ENCODE measurements at regions not wholly inside any gene's neighbourhood (a gene's known extent, or its start where the extent isn't known, plus 50 kb on each side); places are given as distances from the start of the nearest gene placed in this dataset.
"Not testable (repeated sequence)": the region's sequence is repeated elsewhere in the genome, so short reads cannot be mapped to it uniquely, and the experiment has no call there.

- no peak for TF ChIP-seq BHLHE40 (IDR thresholded peaks at IDR 0.05; ENCODE audit: borderline replicate concordance)
- no peak for TF ChIP-seq ELF4 (IDR thresholded peaks at IDR 0.05)
- TF ChIP-seq, protein P1, sequence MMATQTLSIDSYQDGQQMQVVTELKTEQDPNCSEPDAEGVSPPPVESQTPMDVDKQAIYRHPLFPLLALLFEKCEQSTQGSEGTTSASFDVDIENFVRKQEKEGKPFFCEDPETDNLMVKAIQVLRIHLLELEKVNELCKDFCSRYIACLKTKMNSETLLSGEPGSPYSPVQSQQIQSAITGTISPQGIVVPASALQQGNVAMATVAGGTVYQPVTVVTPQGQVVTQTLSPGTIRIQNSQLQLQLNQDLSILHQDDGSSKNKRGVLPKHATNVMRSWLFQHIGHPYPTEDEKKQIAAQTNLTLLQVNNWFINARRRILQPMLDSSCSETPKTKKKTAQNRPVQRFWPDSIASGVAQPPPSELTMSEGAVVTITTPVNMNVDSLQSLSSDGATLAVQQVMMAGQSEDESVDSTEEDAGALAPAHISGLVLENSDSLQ (IDR thresholded peaks at IDR 0.05): no peak
- TF ChIP-seq NFRKB (IDR thresholded peaks at IDR 0.05): no peak
- no peak for TF ChIP-seq ARNT (IDR thresholded peaks at IDR 0.05)
- TF ChIP-seq L3MBTL2 (conservative IDR thresholded peaks at IDR 0.05): no peak
- no peak for TF ChIP-seq CTBP1 (IDR thresholded peaks at IDR 0.05; ENCODE audit: borderline replicate concordance)
- no peak for TF ChIP-seq LEF1 (IDR thresholded peaks at IDR 0.05; ENCODE audit: borderline replicate concordance)
- TF ChIP-seq FOXK2 (IDR thresholded peaks at IDR 0.05): no peak
- no peak for TF ChIP-seq TARDBP (IDR thresholded peaks at IDR 0.05)
- no peak for TF ChIP-seq FOXM1 (IDR thresholded peaks at IDR 0.05; ENCODE audit: borderline replicate concordance)
- TF ChIP-seq HDGF (IDR thresholded peaks at IDR 0.05; ENCODE audit: borderline replicate concordance): no peak
- TF ChIP-seq FOXA1 (IDR thresholded peaks at IDR 0.05): no peak
- no peak for TF ChIP-seq ZNF384 (IDR thresholded peaks at IDR 0.05)
- no peak for TF ChIP-seq SUZ12 (IDR thresholded peaks at IDR 0.05)
- no peak for TF ChIP-seq SP1 (IDR thresholded peaks at IDR 0.05)
- no peak for DNase-seq (ENCODE audit: extremely low spot score)
- CTCF ChIA-PET: no interaction called here
- POLR2A ChIA-PET: no interaction called here
Measured at GRCh38 chr4:10787365-10787764, 102.8 kb upstream of the CLNK start.

- TF ChIP-seq TARDBP (IDR thresholded peaks at IDR 0.05): no peak
- no peak for TF ChIP-seq SUZ12 (IDR thresholded peaks at IDR 0.05)
- no peak for TF ChIP-seq BHLHE40 (IDR thresholded peaks at IDR 0.05; ENCODE audit: borderline replicate concordance)
- TF ChIP-seq L3MBTL2 (conservative IDR thresholded peaks at IDR 0.05): no peak
- no peak for TF ChIP-seq ZNF384 (IDR thresholded peaks at IDR 0.05)
- TF ChIP-seq, protein P1 (IDR thresholded peaks at IDR 0.05): no peak
- TF ChIP-seq FOXA1 (IDR thresholded peaks at IDR 0.05): no peak
- no peak for TF ChIP-seq FOXK2 (IDR thresholded peaks at IDR 0.05)
- TF ChIP-seq NFRKB (IDR thresholded peaks at IDR 0.05): no peak
- no peak for TF ChIP-seq SP1 (IDR thresholded peaks at IDR 0.05)
- TF ChIP-seq ELF4 (IDR thresholded peaks at IDR 0.05): no peak
- TF ChIP-seq HDGF (IDR thresholded peaks at IDR 0.05; ENCODE audit: borderline replicate concordance): no peak
- TF ChIP-seq CTBP1 (IDR thresholded peaks at IDR 0.05; ENCODE audit: borderline replicate concordance): no peak
- TF ChIP-seq FOXM1 (IDR thresholded peaks at IDR 0.05; ENCODE audit: borderline replicate concordance): no peak
- no peak for TF ChIP-seq LEF1 (IDR thresholded peaks at IDR 0.05; ENCODE audit: borderline replicate concordance)
- no peak for TF ChIP-seq ARNT (IDR thresholded peaks at IDR 0.05)
- CTCF ChIA-PET: no interaction called here
- DNase-seq (ENCODE audit: extremely low spot score): no peak
- POLR2A ChIA-PET: no interaction called here
Measured at GRCh38 chr4:10784621-10785020, 100.1 kb upstream of the CLNK start.

DNA sequence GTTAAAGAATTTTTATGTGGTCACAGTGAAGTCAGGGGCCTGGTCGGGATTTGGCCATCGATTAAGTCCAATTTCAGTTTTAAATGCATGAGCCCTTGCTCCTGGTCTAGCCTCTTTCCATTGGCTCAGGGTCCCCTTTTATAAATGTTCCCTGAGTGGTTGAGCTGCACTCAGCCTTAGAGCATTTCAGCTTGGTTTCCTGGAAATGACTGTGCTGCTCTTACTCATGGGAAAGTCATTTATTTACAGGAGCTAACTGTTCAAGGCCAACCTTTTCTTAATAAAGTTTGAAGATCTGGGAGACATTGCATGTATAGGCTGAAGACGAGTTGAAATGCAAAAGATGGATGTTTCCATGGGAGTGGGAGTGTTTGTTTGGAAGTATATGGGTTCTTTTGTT, 98.8 kb upstream of the CLNK start:
- no peak for TF ChIP-seq SP1 (IDR thresholded peaks at IDR 0.05)
- TF ChIP-seq L3MBTL2 (conservative IDR thresholded peaks at IDR 0.05): no peak
- TF ChIP-seq, protein P1 (IDR thresholded peaks at IDR 0.05): no peak
- no peak for TF ChIP-seq TARDBP (IDR thresholded peaks at IDR 0.05)
- TF ChIP-seq LEF1 (IDR thresholded peaks at IDR 0.05; ENCODE audit: borderline replicate concordance): no peak
- no peak for TF ChIP-seq ELF4 (IDR thresholded peaks at IDR 0.05)
- TF ChIP-seq FOXK2 (IDR thresholded peaks at IDR 0.05): no peak
- TF ChIP-seq SUZ12 (IDR thresholded peaks at IDR 0.05): no peak
- no peak for TF ChIP-seq CTBP1 (IDR thresholded peaks at IDR 0.05; ENCODE audit: borderline replicate concordance)
- no peak for TF ChIP-seq ZNF384 (IDR thresholded peaks at IDR 0.05)
- TF ChIP-seq NFRKB (IDR thresholded peaks at IDR 0.05): no peak
- TF ChIP-seq FOXA1 (IDR thresholded peaks at IDR 0.05): no peak
- ChIA-PET POLR2A (no interaction called here), CTCF (no interaction called here)
- no peak for DNase-seq (ENCODE audit: extremely low spot score)

- POLR2A ChIA-PET: no interaction called here
- CTCF ChIA-PET: no interaction called here
- TF ChIP-seq BHLHE40 (IDR thresholded peaks at IDR 0.05; ENCODE audit: borderline replicate concordance) (no peak), FOXA1 (IDR thresholded peaks at IDR 0.05) (no peak), SUZ12 (IDR thresholded peaks at IDR 0.05) (no peak), L3MBTL2 (conservative IDR thresholded peaks at IDR 0.05) (no peak), ARNT (IDR thresholded peaks at IDR 0.05) (no peak), ELF4 (IDR thresholded peaks at IDR 0.05) (no peak), HDGF (IDR thresholded peaks at IDR 0.05; ENCODE audit: borderline replicate concordance) (no peak), TARDBP (IDR thresholded peaks at IDR 0.05) (no peak)
- TF ChIP-seq, protein P1 (IDR thresholded peaks at IDR 0.05): no peak
- DNase-seq (ENCODE audit: extremely low spot score): no peak
Measured at GRCh38 chr4:10781805-10782204, 97.2 kb upstream of the CLNK start.

DNA sequence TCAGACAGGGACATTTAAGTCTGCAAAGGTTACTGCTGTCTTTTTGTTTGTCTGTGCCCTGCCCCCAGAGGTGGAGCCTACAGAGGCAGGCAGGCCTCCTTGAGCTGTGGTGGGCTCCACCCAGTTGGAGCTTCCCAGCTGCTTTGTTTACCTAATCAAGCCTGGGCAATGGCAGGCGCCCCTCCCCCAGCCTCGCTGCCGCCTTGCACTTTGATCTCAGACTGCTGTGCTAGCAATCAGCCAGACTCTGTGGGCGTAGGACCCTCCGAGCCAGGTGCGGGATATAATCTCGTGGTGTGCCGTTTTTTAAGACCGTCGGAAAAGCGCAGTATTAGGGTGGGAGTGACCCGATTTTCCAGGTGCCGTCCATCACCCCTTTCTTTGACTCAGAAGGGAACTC, 96.2 kb upstream of the CLNK start:
- POLR2A ChIA-PET; CTCF ChIA-PET; DNase-seq (ENCODE audit: extremely low spot score): not testable (repeated sequence)

DNA sequence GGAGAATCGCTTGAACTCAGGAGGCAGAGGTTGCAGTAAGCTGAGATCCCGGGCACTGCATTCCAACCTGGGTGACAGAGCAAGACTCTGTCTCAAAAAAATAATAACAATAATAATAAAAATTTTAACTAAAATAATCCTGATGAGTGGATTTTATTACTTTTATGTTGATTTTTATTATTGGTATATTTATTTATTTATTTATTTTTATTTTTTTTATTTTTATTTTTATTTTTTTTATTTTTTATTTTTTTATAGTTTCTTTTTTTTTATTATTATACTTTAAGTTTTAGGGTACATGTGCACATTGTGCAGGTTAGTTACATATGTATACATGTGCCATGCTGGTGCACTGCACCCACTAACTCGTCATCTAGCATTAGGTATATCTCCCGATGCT, 90.6 kb upstream of the CLNK start:
- CTCF ChIA-PET; DNase-seq (ENCODE audit: extremely low spot score); POLR2A ChIA-PET: not testable (repeated sequence)

DNA sequence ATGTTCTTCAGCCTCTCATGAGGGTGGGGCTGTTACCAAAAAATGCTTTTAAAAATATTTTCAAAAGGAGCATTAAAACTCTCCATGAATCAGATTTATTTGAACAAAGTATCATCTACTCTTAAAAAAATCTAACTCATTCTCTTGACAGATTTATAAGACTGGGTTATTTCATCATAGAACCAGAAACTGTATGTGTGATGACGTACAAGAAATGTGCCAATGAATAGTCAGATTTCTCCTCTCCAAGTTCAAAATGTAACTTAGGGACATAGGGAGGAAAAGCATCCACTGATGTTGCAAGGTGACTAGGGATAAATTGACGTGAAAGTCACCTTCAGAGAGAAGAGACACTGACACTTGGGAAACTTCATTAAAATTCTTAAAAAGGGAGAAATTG, 89.1 kb upstream of the CLNK start:
- ChIA-PET POLR2A (no interaction called here), CTCF (no interaction called here)
- DNase-seq (ENCODE audit: extremely low spot score): no peak
- no peak for TF ChIP-seq FOXM1 (IDR thresholded peaks at IDR 0.05; ENCODE audit: borderline replicate concordance)
- no peak for TF ChIP-seq HDGF (IDR thresholded peaks at IDR 0.05; ENCODE audit: borderline replicate concordance)
- TF ChIP-seq FOXA1 (IDR thresholded peaks at IDR 0.05): no peak
- no peak for TF ChIP-seq BHLHE40 (IDR thresholded peaks at IDR 0.05; ENCODE audit: borderline replicate concordance)
- no peak for TF ChIP-seq FOXK2 (IDR thresholded peaks at IDR 0.05)
- TF ChIP-seq TARDBP (IDR thresholded peaks at IDR 0.05): no peak
- no peak for TF ChIP-seq L3MBTL2 (conservative IDR thresholded peaks at IDR 0.05)
- no peak for TF ChIP-seq CTBP1 (IDR thresholded peaks at IDR 0.05; ENCODE audit: borderline replicate concordance)
- TF ChIP-seq, protein P1 (IDR thresholded peaks at IDR 0.05): no peak
- TF ChIP-seq SUZ12 (IDR thresholded peaks at IDR 0.05): no peak
- no peak for TF ChIP-seq LEF1 (IDR thresholded peaks at IDR 0.05; ENCODE audit: borderline replicate concordance)
- no peak for TF ChIP-seq ARNT (IDR thresholded peaks at IDR 0.05)
- no peak for TF ChIP-seq ELF4 (IDR thresholded peaks at IDR 0.05)
- no peak for TF ChIP-seq NFRKB (IDR thresholded peaks at IDR 0.05)
- TF ChIP-seq SP1 (IDR thresholded peaks at IDR 0.05): no peak

Data from HEK293T (cell line).